ENCODE measurements at regions not wholly inside any gene's neighbourhood (a gene's known extent, or its start where the extent isn't known, plus 50 kb on each side); places are given as distances from the start of the nearest gene placed in this dataset.

GRCh38 chr13:103969520-103970050, 903.4 kb upstream of the SLC10A2 start:
- Histone ChIP-seq H4K5ac (ENCODE audit: insufficient read length, low read depth, low read length) (no peak overlapping the region), H4K20me1 (replicated peaks in 1 of 2; ENCODE audit: control insufficient read depth in 1 of 2, insufficient read depth in 2 of 2, low read length in 2 of 2) (no peaks in the 10 kb centered on the region), H2BK5ac (ENCODE audit: low read depth, low read length) (no peak overlapping the region), H3K18ac (ENCODE audit: extremely low read depth, low read length) (no peak overlapping the region), H2BK20ac (ENCODE audit: low read length) (no peak overlapping the region), H2BK12ac (ENCODE audit: low read depth, low read length) (no peak overlapping the region), H3K56ac (replicated peaks; ENCODE audit: insufficient read length, low read depth, low read length) (no peak overlapping the region), H3K79me1 (ENCODE audit: low read depth, low read length) (no peaks in the 10 kb centered on the region), H3K9ac (replicated peaks in 1 of 4; ENCODE audit: extremely low read depth in 1 of 4, low read depth in 3 of 4, low read length in 3 of 4) (no peak overlapping the region), H4K91ac (replicated peaks; ENCODE audit: insufficient read length, low read length) (no peak overlapping the region), H3K4me1 (replicated peaks in 1 of 4; ENCODE audit: control insufficient read depth in 3 of 4, insufficient read depth in 4 of 4, low read length in 3 of 4) (no peaks in the 10 kb centered on the region), H2BK120ac (replicated peaks; ENCODE audit: low read depth, low read length) (no peak overlapping the region), H3K27me3 (replicated peaks in 1 of 4; ENCODE audit: control insufficient read depth in 3 of 4, extremely low read depth in 1 of 4, insufficient read depth in 3 of 4, low read length in 3 of 4) (no peaks in the 10 kb centered on the region), H2AK5ac (ENCODE audit: low read depth, low read length) (no peak overlapping the region), H3K23ac (ENCODE audit: insufficient read length) (no peak overlapping the region), H4K8ac (ENCODE audit: extremely low read depth, insufficient read depth, low read length) (no peak overlapping the region), H3K4me2 (ENCODE audit: insufficient read depth in 1 of 2, low read depth in 2 of 2, low read length in 2 of 2) (no peak overlapping the region), H3K79me2 (ENCODE audit: control insufficient read depth in 1 of 2, insufficient read depth in 2 of 2, low read length in 2 of 2) (no peaks in the 10 kb centered on the region), H3K27ac (ENCODE audit: low read depth, low read length) (no peak overlapping the region), H2BK15ac (ENCODE audit: low read length) (no peak overlapping the region), H3K4ac (replicated peaks; ENCODE audit: insufficient read length, low read depth, low read length) (no peak overlapping the region), H2AFZ (ENCODE audit: low read length) (no peak overlapping the region), H3K36me3 (ENCODE audit: control insufficient read depth in 2 of 4, insufficient read depth in 4 of 4, low read length in 3 of 4) (no peaks in the 10 kb centered on the region), H3K9me3 (ENCODE audit: insufficient read depth in 2 of 2, low read depth in 1 of 2, low read length in 1 of 2) (no peaks in the 10 kb centered on the region), H3K4me3 (ENCODE audit: extremely low read depth in 1 of 4, insufficient read depth in 2 of 4, low read depth in 3 of 4, low read length in 4 of 4) (no peak overlapping the region), H3K14ac (ENCODE audit: insufficient read length) (no peak overlapping the region), H3K23me2 (ENCODE audit: low read depth, low read length) (no peaks in the 10 kb centered on the region)
- FAIRE-seq: no peak
- WGBS, 2 experiments (ENCODE audit: extremely low coverage in 1 of 2, insufficient coverage in 1 of 2, insufficient read length in 1 of 2, insufficient replicate concordance in 2 of 2, low coverage in 1 of 2, low lambda C conversion rate in 2 of 2, missing lambda C conversion rate in 1 of 2): 97% methylated on average over 4 of the region's 4 CpGs; no CpG with 5 or more reads in 1 of the 2 experiments
- no peak for TF ChIP-seq SP4 (IDR thresholded peaks at IDR 0.05; ENCODE audit: low read length)
- no peak for TF ChIP-seq BRCA1 (IDR thresholded peaks at IDR 0.05; ENCODE audit: low read depth, low read length)
- TF ChIP-seq YY1 (IDR thresholded peaks at IDR 0.05; ENCODE audit: low read depth, low read length): no peak
- TF ChIP-seq BACH1 (IDR thresholded peaks at IDR 0.05; ENCODE audit: low read length): no peak
- TF ChIP-seq POLR2A (IDR thresholded peaks at IDR 0.05; ENCODE audit: control extremely low read depth in 1 of 2, low read depth in 2 of 2, low read length in 2 of 2): no peak
- no peak for TF ChIP-seq RAD21 (IDR thresholded peaks at IDR 0.05 in 1 of 2, conservative IDR thresholded peaks at IDR 0.05 in 1 of 2; ENCODE audit: low read depth in 2 of 2, low read length in 2 of 2)
- TF ChIP-seq SIN3A (conservative IDR thresholded peaks at IDR 0.05 in 1 of 2, IDR thresholded peaks at IDR 0.05 in 1 of 2; ENCODE audit: low read depth in 1 of 2, low read length in 2 of 2): no peak
- TF ChIP-seq POU5F1 (IDR thresholded peaks at IDR 0.05; ENCODE audit: low read depth, low read length): no peak
- TF ChIP-seq POLR2AphosphoS5 (IDR thresholded peaks at IDR 0.05; ENCODE audit: low read depth, low read length): no peak
- no peak for DNase-seq (ENCODE audit: low read depth in 1 of 2, low spot score in 2 of 2)
- POLR2A ChIA-PET (ENCODE audit: partially characterized antibody): no interaction called here
- CTCF ChIA-PET (ENCODE audit: partially characterized antibody): interaction anchor here (0.6 kb wide), 1 partner anchor 823 kb away, joined by 4 read pairs; no protein-coding TSS in a partner anchor
